Osteoblast (primary cell): ENCODE measurements at regions not wholly inside any gene's neighbourhood (a gene's known extent, or its start where the extent isn't known, plus 50 kb on each side); places are given as distances from the start of the nearest gene placed in this dataset.

ENCODE experiments used
- DNase-seq: peaks from one replicate; pipeline ENCODE4 v3.0.0; 2011; ENCODE audit warnings: low spot score, mixed read lengths; ENCODE audit not compliant: insufficient read length; ENCODE audit errors: missing footprints
- H2AFZ ChIP-seq: 2 replicates; pipeline ENCODE4 v1.6.0; 2011; ENCODE audit warnings: mild to moderate bottlenecking, low read length
- H3K27ac ChIP-seq: 2 replicates; pipeline ENCODE4 v1.5.1; 2011; ENCODE audit warnings: mild to moderate bottlenecking, low read depth, low read length, moderate library complexity
- H3K27me3 ChIP-seq: 2 replicates; pipeline ENCODE4 v1.6.0; 2012; ENCODE audit warnings: mild to moderate bottlenecking, control low read depth, inconsistent platforms, low read length, moderate library complexity; ENCODE audit not compliant: insufficient read depth
- H3K36me3 ChIP-seq: 2 replicates; pipeline ENCODE4 v1.5.1; 2011; ENCODE audit warnings: mild to moderate bottlenecking, low read length, control low read depth, moderate library complexity; ENCODE audit not compliant: insufficient read depth
- H3K4me1 ChIP-seq: 2 replicates; pipeline ENCODE4 v1.5.1; 2011; ENCODE audit warnings: mild to moderate bottlenecking, low read length, control low read depth, moderate library complexity; ENCODE audit not compliant: insufficient read depth
- H3K4me2 ChIP-seq: 2 replicates; pipeline ENCODE4 v1.6.0; 2011; ENCODE audit warnings: mild to moderate bottlenecking, low read length; ENCODE audit not compliant: insufficient read depth
- H3K4me3 ChIP-seq: fragments of 200-600 bp; sonication (generic); 3 replicates; pipeline ENCODE4 v1.5.1; 2012; ENCODE audit warnings: mild to moderate bottlenecking, low read length, inconsistent platforms; ENCODE audit not compliant: insufficient read depth
- H3K79me2 ChIP-seq: 2 replicates; pipeline ENCODE4 v1.6.0; 2012; ENCODE audit warnings: mild to moderate bottlenecking, low read length, control low read depth, inconsistent platforms; ENCODE audit not compliant: insufficient read depth
- H3K9me3 ChIP-seq: 2 replicates; pipeline ENCODE4 v1.5.1; 2011; ENCODE audit warnings: low read depth, low read length, control low read depth
- H4K20me1 ChIP-seq: 2 replicates; pipeline ENCODE4 v1.6.0; 2012; ENCODE audit warnings: mild to moderate bottlenecking, low read length, control low read depth; ENCODE audit not compliant: insufficient read depth
- TF ChIP-seq, protein P1 (sequence below): IDR thresholded peaks from 2 replicates; pipeline ENCODE4 v1.5.1; 2011; ENCODE audit warnings: mild to moderate bottlenecking, low read depth, low read length, moderate library complexity; ENCODE audit errors: extremely low read depth

DNA sequence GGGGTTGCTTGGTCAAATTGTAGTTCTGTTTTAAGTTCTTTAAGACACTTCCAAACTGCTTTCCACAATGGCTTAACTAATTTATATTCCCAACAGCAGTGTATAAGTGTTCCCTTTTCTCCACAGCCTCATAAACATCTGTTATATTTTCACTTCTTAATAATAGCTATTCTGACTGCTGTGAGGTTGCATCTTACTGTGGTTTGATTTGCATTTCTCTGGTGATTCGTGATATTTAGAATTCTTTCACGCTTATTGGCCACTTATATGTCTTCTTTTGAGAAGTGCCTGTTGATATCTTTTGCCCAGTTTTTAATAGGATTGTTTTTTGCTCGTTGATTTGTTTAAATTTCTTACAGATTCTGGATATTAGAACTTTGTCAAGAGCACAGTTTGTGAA is 278.6 kb upstream of the ITM2A start:
- Histone ChIP-seq H4K20me1 (no peaks in the 10 kb centered on the region), H2AFZ (no peak overlapping the region), H3K27ac (no peak overlapping the region), H3K4me1 (no peaks in the 10 kb centered on the region), H3K27me3 (no peaks in the 10 kb centered on the region), H3K36me3 (no peaks in the 10 kb centered on the region), H3K79me2 (no peaks in the 10 kb centered on the region), H3K4me3 (no peak overlapping the region), H3K9me3 (no peaks in the 10 kb centered on the region), H3K4me2 (no peak overlapping the region)
- no peak for DNase-seq
- TF ChIP-seq, protein P1, sequence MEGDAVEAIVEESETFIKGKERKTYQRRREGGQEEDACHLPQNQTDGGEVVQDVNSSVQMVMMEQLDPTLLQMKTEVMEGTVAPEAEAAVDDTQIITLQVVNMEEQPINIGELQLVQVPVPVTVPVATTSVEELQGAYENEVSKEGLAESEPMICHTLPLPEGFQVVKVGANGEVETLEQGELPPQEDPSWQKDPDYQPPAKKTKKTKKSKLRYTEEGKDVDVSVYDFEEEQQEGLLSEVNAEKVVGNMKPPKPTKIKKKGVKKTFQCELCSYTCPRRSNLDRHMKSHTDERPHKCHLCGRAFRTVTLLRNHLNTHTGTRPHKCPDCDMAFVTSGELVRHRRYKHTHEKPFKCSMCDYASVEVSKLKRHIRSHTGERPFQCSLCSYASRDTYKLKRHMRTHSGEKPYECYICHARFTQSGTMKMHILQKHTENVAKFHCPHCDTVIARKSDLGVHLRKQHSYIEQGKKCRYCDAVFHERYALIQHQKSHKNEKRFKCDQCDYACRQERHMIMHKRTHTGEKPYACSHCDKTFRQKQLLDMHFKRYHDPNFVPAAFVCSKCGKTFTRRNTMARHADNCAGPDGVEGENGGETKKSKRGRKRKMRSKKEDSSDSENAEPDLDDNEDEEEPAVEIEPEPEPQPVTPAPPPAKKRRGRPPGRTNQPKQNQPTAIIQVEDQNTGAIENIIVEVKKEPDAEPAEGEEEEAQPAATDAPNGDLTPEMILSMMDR = no peak

GRCh38 chrX:79631526-79631925 is 264.4 kb upstream of the ITM2A start:
- no peaks in the 10 kb centered on the region for H3K9me3 ChIP-seq
- no peaks in the 10 kb centered on the region for H3K4me1 ChIP-seq
- no peaks in the 10 kb centered on the region for H4K20me1 ChIP-seq
- no peak overlapping the region for H2AFZ ChIP-seq
- no peaks in the 10 kb centered on the region for H3K27me3 ChIP-seq
- H3K36me3 ChIP-seq = no peaks in the 10 kb centered on the region
- DNase-seq = no peak
- H3K27ac ChIP-seq = no peak overlapping the region
- no peaks in the 10 kb centered on the region for H3K79me2 ChIP-seq
- TF ChIP-seq, protein P1 = no peak
- no peak overlapping the region for H3K4me3 ChIP-seq
- H3K4me2 ChIP-seq = no peak overlapping the region

DNA sequence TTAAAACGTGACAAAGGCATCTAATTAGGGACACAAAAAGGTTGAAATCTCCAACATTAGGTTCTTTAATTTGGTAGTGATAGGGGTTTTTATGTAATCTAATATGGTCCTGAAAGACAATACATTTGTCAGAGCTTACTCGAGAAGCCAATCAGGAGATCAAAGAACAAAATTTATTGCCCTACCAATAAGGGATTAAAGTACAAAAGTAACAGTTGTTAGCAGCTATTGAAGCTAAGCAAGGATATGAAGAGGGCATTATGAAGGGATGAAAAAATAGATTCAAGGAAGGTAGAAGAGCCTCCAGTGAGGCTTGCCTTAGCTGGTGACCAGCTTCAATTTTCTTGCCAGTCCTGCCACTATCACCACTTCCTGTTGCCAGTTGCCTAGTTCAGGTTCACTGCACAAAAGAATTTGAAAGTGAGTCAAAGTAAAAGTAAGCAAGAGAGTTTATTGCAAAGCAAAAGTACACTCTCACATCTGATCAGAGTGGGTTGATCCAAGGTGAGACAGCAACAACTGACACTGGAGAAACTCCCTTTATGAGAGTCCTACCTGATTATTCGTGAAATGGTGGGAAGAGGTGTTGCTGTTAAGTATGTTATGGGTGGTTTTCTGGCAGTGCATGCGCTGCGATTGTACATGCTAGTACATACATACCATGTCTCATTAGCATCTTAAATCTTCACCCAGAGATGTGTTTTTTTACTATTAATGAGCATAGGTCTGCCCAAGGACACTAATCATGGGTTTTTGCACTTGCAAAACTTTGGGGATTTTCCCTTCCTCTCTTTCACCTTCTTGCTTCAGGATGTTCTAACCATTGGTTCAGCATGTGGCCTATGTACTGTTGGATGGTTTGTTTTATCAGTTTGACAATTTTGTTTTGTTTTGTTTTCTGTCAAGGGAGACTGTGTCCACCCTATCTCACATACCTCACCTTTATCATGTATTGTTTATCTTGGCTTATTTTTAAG is 263.2 kb upstream of the ITM2A start:
- no peaks in the 10 kb centered on the region for H3K36me3 ChIP-seq
- H3K79me2 ChIP-seq = no peaks in the 10 kb centered on the region
- no peaks in the 10 kb centered on the region for H3K4me1 ChIP-seq
- H3K9me3 ChIP-seq = no peaks in the 10 kb centered on the region
- no peaks in the 10 kb centered on the region for H3K27me3 ChIP-seq
- no peak for DNase-seq
- no peaks in the 10 kb centered on the region for H4K20me1 ChIP-seq
- no peak overlapping the region for H3K4me2 ChIP-seq
- H2AFZ ChIP-seq = no peak overlapping the region
- no peak overlapping the region for H3K4me3 ChIP-seq
- TF ChIP-seq, protein P1 = no peak
- H3K27ac ChIP-seq = no peak overlapping the region

DNA sequence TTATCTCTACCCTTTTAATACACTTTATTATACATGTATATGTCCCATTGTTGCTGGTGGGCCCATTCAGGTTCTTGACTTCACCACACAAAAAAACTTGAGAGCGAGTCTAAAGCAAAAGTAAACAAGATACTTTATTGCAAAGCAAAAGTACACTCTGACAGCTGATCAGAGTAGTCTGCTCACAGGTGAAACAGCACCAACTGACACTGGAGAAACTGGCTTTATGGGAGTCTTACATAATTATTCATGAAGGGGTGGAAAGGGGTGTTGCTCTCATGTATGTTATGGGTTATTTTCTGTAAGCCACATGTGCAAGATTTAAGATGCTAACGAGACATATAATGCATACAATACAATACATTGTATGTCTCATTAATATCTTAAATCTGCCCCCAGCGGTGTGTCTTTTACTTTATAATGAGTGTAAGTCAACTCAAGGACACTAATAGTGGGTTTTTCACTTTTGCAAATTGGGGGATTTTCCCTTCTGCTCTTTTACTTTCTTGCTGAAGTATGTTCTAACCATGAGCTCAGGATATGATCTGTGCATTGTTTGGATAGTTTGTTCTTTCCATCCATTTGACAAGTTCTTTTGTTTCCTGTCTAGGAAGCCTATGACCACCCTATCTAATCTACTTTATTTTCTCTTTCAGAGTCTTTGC is 256.1 kb upstream of the ITM2A start:
- Histone ChIP-seq H2AFZ (no peak overlapping the region), H3K4me2 (no peak overlapping the region), H3K4me1 (no peaks in the 10 kb centered on the region), H3K9me3 (no peaks in the 10 kb centered on the region), H3K4me3 (no peak overlapping the region), H3K27ac (no peak overlapping the region), H3K36me3 (no peaks in the 10 kb centered on the region), H3K79me2 (no peaks in the 10 kb centered on the region), H4K20me1 (no peaks in the 10 kb centered on the region), H3K27me3 (no peaks in the 10 kb centered on the region)
- TF ChIP-seq, protein P1 = no peak
- peak; percentile 8 for DNase-seq
